ENCODE measurements at regions not wholly inside any gene's neighbourhood (a gene's known extent, or its start where the extent isn't known, plus 50 kb on each side); places are given as distances from the start of the nearest gene placed in this dataset.

- Histone ChIP-seq H3K4me2 (ENCODE audit: insufficient read depth, low read length) (no peak overlapping the region), H3K79me2 (ENCODE audit: control insufficient read depth, insufficient read depth, low read length) (no peaks in the 10 kb centered on the region), H3K4me1 (ENCODE audit: control insufficient read depth, extremely low read depth, insufficient read depth, low read length) (no peaks in the 10 kb centered on the region), H4K20me1 (replicated peaks; ENCODE audit: control insufficient read depth, extremely low read depth, insufficient read depth, low read length) (no peaks in the 10 kb centered on the region), H3K27ac (ENCODE audit: insufficient read depth, low read depth, low read length) (no peak overlapping the region), H3K4me3 (replicated peaks in 1 of 3; ENCODE audit: insufficient read depth in 1 of 3, low read depth in 1 of 3, low read length in 3 of 3) (no peak overlapping the region), H3K27me3 (ENCODE audit: control insufficient read depth in 2 of 2, insufficient read depth in 2 of 2, low read length in 2 of 2) (no peaks in the 10 kb centered on the region), H3K9me1 (replicated peaks; ENCODE audit: control insufficient read depth, extremely low read depth, insufficient read depth, low read length) (no peaks in the 10 kb centered on the region), H3K9me3 (replicated peaks; ENCODE audit: control insufficient read depth, insufficient read depth, low read length) (no peaks in the 10 kb centered on the region), H2AFZ (ENCODE audit: low read depth, low read length) (no peak overlapping the region), H3K9ac (replicated peaks; ENCODE audit: extremely low read depth, insufficient read depth, low read length) (no peak overlapping the region), H3K36me3 (ENCODE audit: control insufficient read depth in 2 of 2, extremely low read depth in 1 of 2, insufficient read depth in 2 of 2, low read length in 2 of 2) (no peaks in the 10 kb centered on the region)
- no peak for TF ChIP-seq CTCF (IDR thresholded peaks at IDR 0.05; ENCODE audit: extremely low read depth in 1 of 2, insufficient read depth in 1 of 2, low read depth in 1 of 2, low read length in 2 of 2)
- TF ChIP-seq MYC (IDR thresholded peaks at IDR 0.05; ENCODE audit: low read depth, low read length), result no peak
- no peak for TF ChIP-seq EZH2 (IDR thresholded peaks at IDR 0.05; ENCODE audit: borderline replicate concordance, low read depth, low read length, severe bottlenecking)
- no peak for TF ChIP-seq JUN (IDR thresholded peaks at IDR 0.05; ENCODE audit: borderline replicate concordance, insufficient read depth, insufficient read length, low read depth)
- TF ChIP-seq FOS (IDR thresholded peaks at IDR 0.05; ENCODE audit: borderline replicate concordance, insufficient read depth, low read length), result no peak
- TF ChIP-seq POLR2A (IDR thresholded peaks at IDR 0.05; ENCODE audit: low read depth, low read length), result no peak
- FAIRE-seq, result no peak
- POLR2A ChIA-PET, result no interaction called here
- DNase-seq (ENCODE audit: low read depth, low spot score), result no peak
- intact Hi-C loops (cut with micrococcal nuclease) (no loop called here), dilution Hi-C loops (cut with MboI; ENCODE audit: extremely low pct_ligation_motif_present, low sequenced_read_pairs) (no loop called here)
- CTCF ChIA-PET, result no interaction called here
- no TSS peak for BruUV-seq (replicated peaks)
These were observed 195.1 kb downstream of the CDRT15L2 start for GRCh38 chr17:20774472-20775135.

- CTCF ChIA-PET, result no interaction called here
- Histone ChIP-seq H3K4me2 (ENCODE audit: insufficient read depth, low read length) (no peak overlapping the region), H3K9me3 (replicated peaks; ENCODE audit: control insufficient read depth, insufficient read depth, low read length) (no peaks in the 10 kb centered on the region), H3K79me2 (ENCODE audit: control insufficient read depth, insufficient read depth, low read length) (no peaks in the 10 kb centered on the region), H4K20me1 (replicated peaks; ENCODE audit: control insufficient read depth, extremely low read depth, insufficient read depth, low read length) (no peaks in the 10 kb centered on the region), H3K4me1 (ENCODE audit: control insufficient read depth, extremely low read depth, insufficient read depth, low read length) (no peaks in the 10 kb centered on the region), H2AFZ (ENCODE audit: low read depth, low read length) (no peak overlapping the region), H3K27ac (ENCODE audit: insufficient read depth, low read depth, low read length) (no peak overlapping the region), H3K4me3 (replicated peaks in 1 of 3; ENCODE audit: insufficient read depth in 1 of 3, low read depth in 1 of 3, low read length in 3 of 3) (no peak overlapping the region), H3K9ac (replicated peaks; ENCODE audit: extremely low read depth, insufficient read depth, low read length) (no peak overlapping the region), H3K9me1 (replicated peaks; ENCODE audit: control insufficient read depth, extremely low read depth, insufficient read depth, low read length) (no peaks in the 10 kb centered on the region), H3K27me3 (ENCODE audit: control insufficient read depth in 2 of 2, insufficient read depth in 2 of 2, low read length in 2 of 2) (no peaks in the 10 kb centered on the region), H3K36me3 (ENCODE audit: control insufficient read depth in 2 of 2, extremely low read depth in 1 of 2, insufficient read depth in 2 of 2, low read length in 2 of 2) (no peaks in the 10 kb centered on the region)
- no peak for TF ChIP-seq EZH2 (IDR thresholded peaks at IDR 0.05; ENCODE audit: borderline replicate concordance, low read depth, low read length, severe bottlenecking)
- DNase-seq (ENCODE audit: low read depth, low spot score) (no peak), FAIRE-seq (no peak)
- POLR2A ChIA-PET, result no interaction called here
- intact Hi-C loops (cut with micrococcal nuclease) (no loop called here), dilution Hi-C loops (cut with MboI; ENCODE audit: extremely low pct_ligation_motif_present, low sequenced_read_pairs) (no loop called here)
- no TSS peak for BruUV-seq (replicated peaks)
These were observed 195.8 kb downstream of the CDRT15L2 start for GRCh38 chr17:20775331-20775730.

Data from endothelial cell of umbilical vein (primary cell).